HG03354 (cell line): ENCODE measurements at regions not wholly inside any gene's neighbourhood (a gene's known extent, or its start where the extent isn't known, plus 50 kb on each side); places are given as distances from the start of the nearest gene placed in this dataset.

Experiments used
- ATAC-seq: cut with Tn5 transposase; IDR thresholded peaks from one replicate; pipeline ENCODE4 v1.9.1; 2021; ENCODE audit warnings: mild to moderate bottlenecking; ENCODE audit not compliant: unreplicated experiment, poor library complexity, severe bottlenecking

GRCh38 chr1:90126834-90127233 is 131.9 kb downstream of the ZNF326 start:
- ATAC-seq: no peak

DNA sequence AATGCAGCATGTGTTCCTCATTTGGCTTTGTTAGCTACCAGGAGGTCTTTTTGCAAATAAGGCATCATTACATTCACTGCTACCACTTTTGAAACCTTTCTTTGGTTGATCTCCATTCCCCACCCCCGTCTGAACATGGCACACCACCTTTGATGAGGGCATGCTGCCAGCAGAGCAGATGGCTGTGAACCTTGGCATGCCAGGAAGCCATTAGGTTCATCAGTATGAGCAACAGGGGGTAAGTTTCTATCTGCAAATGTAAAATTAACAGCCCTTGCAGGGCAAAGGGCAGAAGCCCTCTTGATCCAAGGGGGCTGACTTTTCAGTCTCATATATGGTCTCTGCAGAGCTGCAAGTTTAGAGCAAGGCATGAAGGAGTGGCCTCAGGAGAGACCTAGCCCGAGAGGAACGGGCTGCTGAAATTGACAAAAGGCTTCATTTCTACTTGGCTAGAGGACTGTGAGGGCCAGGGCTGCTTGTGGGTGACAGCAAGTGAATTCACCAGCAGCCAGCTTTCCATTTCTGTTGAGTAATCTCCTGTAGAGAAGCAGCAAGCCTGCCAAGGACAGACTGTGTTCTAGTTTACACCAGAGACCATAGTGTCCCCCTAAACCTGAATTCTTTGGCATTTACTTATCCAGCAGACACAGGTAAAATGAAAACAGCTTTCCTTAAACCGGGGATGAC is 127.9 kb downstream of the ZNF326 start:
- no peak for ATAC-seq

GRCh38 chr1:90114521-90115141 is 119.7 kb downstream of the ZNF326 start:
- no peak for ATAC-seq

- no peak for ATAC-seq
Measured at GRCh38 chr1:90107990-90108389, 113.1 kb downstream of the ZNF326 start.

DNA sequence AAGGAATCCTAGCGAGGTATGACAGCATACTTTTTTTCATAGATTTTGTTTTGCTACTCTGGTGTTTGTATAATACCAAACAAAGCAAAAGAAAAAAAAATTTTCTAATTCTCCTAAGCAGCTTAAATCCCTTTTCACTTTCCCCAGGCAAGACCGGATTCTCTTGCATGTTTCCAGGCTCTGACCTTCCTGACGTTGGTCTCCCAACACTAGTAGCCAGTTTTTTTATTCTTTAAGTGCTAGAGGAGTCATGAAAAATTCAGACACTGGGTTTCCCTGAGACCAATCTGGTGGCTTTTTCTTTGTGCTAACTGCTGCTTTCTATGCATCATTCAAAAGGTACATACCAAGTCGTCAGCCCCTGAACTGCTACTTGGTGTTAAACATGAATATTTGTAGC is 111.4 kb downstream of the ZNF326 start:
- no peak for ATAC-seq

DNA sequence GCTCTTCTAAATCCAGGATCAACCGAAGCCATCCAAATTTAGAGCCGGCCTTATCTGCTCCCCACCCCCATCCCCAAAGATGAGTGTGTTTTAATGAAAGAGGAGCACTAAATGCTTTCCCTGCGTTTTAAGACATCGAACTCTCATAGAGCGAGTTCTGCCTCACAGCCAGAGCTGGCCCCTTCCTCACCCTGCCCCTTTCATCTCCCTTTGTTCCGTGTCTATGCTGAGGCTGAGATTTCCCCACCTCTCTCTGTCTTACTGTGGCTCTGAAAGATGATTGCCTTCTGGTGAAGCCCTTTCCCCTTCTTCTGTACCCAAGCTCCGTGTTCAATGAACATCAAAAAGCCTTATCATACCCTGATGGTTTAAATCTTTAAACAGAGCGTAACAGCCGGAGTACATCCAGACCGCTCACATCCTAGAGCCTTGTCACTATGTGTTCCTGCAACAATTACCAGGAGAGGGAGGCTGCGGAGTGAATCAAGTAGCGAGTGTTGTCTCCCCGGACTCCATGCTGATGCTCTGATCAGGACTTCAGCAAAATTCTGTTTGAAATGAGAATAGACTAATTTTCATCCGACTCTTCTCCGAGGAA is 110.1 kb downstream of the ZNF326 start:
- ATAC-seq: no peak

GRCh38 chr1:90100566-90100965 is 105.7 kb downstream of the ZNF326 start:
- ATAC-seq: no peak

GRCh38 chr1:90092441-90092840 is 97.5 kb downstream of the ZNF326 start:
- no peak for ATAC-seq
